ENCODE measurements at regions not wholly inside any gene's neighbourhood (a gene's known extent, or its start where the extent isn't known, plus 50 kb on each side); places are given as distances from the start of the nearest gene placed in this dataset.

DNA sequence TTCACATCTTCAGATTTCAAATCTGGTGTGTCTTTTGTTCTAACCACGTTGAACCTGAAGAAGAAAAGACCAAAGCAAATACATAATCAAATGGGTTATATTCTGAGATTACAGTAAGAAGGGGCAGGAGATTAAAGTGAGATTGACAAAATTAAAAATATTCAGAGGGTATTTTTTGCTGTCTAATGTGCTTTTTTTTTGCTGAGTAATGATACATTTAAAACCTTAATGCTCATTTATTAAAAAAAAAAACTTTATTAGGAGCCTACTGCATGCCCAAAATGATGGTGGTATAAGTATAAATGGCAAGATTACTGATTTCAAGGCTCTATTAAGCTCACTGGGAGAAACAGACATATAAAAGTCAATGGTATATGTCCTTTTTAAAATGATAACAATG lies 459.4 kb downstream of the FGF9 start:
- Histone ChIP-seq H3K27ac (ENCODE audit: insufficient read depth, low read depth, low read length) (no peak overlapping the region), H3K4me2 (ENCODE audit: insufficient read depth, low read length) (no peak overlapping the region), H3K4me3 (replicated peaks in 1 of 3; ENCODE audit: insufficient read depth in 1 of 3, low read depth in 1 of 3, low read length in 3 of 3) (no peak overlapping the region), H3K4me1 (ENCODE audit: control insufficient read depth, extremely low read depth, insufficient read depth, low read length) (no peaks in the 10 kb centered on the region), H3K27me3 (ENCODE audit: control insufficient read depth in 2 of 2, insufficient read depth in 2 of 2, low read length in 2 of 2) (no peaks in the 10 kb centered on the region), H3K9ac (replicated peaks; ENCODE audit: extremely low read depth, insufficient read depth, low read length) (no peak overlapping the region), H3K9me1 (replicated peaks; ENCODE audit: control insufficient read depth, extremely low read depth, insufficient read depth, low read length) (no peaks in the 10 kb centered on the region), H3K36me3 (ENCODE audit: control insufficient read depth in 2 of 2, extremely low read depth in 1 of 2, insufficient read depth in 2 of 2, low read length in 2 of 2) (no peaks in the 10 kb centered on the region), H4K20me1 (replicated peaks; ENCODE audit: control insufficient read depth, extremely low read depth, insufficient read depth, low read length) (no peaks in the 10 kb centered on the region), H2AFZ (ENCODE audit: low read depth, low read length) (no peak overlapping the region), H3K79me2 (ENCODE audit: control insufficient read depth, insufficient read depth, low read length) (no peaks in the 10 kb centered on the region), H3K9me3 (replicated peaks; ENCODE audit: control insufficient read depth, insufficient read depth, low read length) (peaks cover 6% of the 10 kb centered on the region)
- ChIA-PET POLR2A (no interaction called here), CTCF (no interaction called here)
- FAIRE-seq (no peak), DNase-seq (ENCODE audit: low read depth, low spot score) (no peak)
- no TSS peak for BruUV-seq (replicated peaks)
- dilution Hi-C loops (cut with MboI; ENCODE audit: extremely low pct_ligation_motif_present, low sequenced_read_pairs) (no loop called here), intact Hi-C loops (cut with micrococcal nuclease) (no loop called here)
- no peak for TF ChIP-seq POLR2AphosphoS5 (IDR thresholded peaks at IDR 0.05; ENCODE audit: insufficient read depth, low read depth, low read length)
- TF ChIP-seq EZH2 (IDR thresholded peaks at IDR 0.05; ENCODE audit: borderline replicate concordance, low read depth, low read length, severe bottlenecking), result no peak
- no peak for TF ChIP-seq MYC (IDR thresholded peaks at IDR 0.05; ENCODE audit: low read depth, low read length)
- no peak for TF ChIP-seq GATA2 (IDR thresholded peaks at IDR 0.05; ENCODE audit: insufficient read depth, insufficient read length, low read depth, low read length)
- TF ChIP-seq, protein P1, sequence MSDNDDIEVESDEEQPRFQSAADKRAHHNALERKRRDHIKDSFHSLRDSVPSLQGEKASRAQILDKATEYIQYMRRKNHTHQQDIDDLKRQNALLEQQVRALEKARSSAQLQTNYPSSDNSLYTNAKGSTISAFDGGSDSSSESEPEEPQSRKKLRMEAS (IDR thresholded peaks at IDR 0.05; ENCODE audit: insufficient read depth, insufficient read length), result no peak
- TF ChIP-seq, protein P2, sequence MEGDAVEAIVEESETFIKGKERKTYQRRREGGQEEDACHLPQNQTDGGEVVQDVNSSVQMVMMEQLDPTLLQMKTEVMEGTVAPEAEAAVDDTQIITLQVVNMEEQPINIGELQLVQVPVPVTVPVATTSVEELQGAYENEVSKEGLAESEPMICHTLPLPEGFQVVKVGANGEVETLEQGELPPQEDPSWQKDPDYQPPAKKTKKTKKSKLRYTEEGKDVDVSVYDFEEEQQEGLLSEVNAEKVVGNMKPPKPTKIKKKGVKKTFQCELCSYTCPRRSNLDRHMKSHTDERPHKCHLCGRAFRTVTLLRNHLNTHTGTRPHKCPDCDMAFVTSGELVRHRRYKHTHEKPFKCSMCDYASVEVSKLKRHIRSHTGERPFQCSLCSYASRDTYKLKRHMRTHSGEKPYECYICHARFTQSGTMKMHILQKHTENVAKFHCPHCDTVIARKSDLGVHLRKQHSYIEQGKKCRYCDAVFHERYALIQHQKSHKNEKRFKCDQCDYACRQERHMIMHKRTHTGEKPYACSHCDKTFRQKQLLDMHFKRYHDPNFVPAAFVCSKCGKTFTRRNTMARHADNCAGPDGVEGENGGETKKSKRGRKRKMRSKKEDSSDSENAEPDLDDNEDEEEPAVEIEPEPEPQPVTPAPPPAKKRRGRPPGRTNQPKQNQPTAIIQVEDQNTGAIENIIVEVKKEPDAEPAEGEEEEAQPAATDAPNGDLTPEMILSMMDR (IDR thresholded peaks at IDR 0.05; ENCODE audit: extremely low read depth in 1 of 2, insufficient read depth in 1 of 2, low read depth in 1 of 2, low read length in 2 of 2), result no peak
- no peak for TF ChIP-seq FOS (IDR thresholded peaks at IDR 0.05; ENCODE audit: borderline replicate concordance, insufficient read depth, low read length)
- TF ChIP-seq JUN (IDR thresholded peaks at IDR 0.05; ENCODE audit: borderline replicate concordance, insufficient read depth, insufficient read length, low read depth), result no peak

All from endothelial cell of umbilical vein (primary cell).